ENCODE measurements at regions not wholly inside any gene's neighbourhood (a gene's known extent, or its start where the extent isn't known, plus 50 kb on each side); places are given as distances from the start of the nearest gene placed in this dataset.

GRCh38 chr13:97125810-97126738, 96.1 kb upstream of the MBNL2 start:
- no peaks in the 10 kb centered on the region for H3K36me3 Mint-ChIP-seq (ENCODE audit: insufficient read depth in 1 of 3, low read depth in 3 of 3)
- Histone ChIP-seq H3K23ac (ENCODE audit: insufficient read length, low read depth, low read length) (no peak overlapping the region), H2BK5ac (ENCODE audit: insufficient read length, low read length) (no peak overlapping the region), H3K18ac (ENCODE audit: insufficient read length, low read depth, low read length) (no peak overlapping the region), H2BK120ac (ENCODE audit: low read depth, low read length, poor library complexity, severe bottlenecking) (no peak overlapping the region), H4K5ac (ENCODE audit: insufficient read length, low read depth, low read length) (no peak overlapping the region), H2AK5ac (ENCODE audit: insufficient read length, low read length) (no peak overlapping the region), H3K9ac (ENCODE audit: extremely low read depth, insufficient read length, low read length) (no peak overlapping the region), H3K27ac (ENCODE audit: insufficient read length, low read depth, low read length) (no peak overlapping the region), H3K56ac (ENCODE audit: insufficient read length, low read depth, low read length) (no peak overlapping the region), H3K14ac (ENCODE audit: insufficient read depth, low read length) (no peak overlapping the region), H3K4me2 (ENCODE audit: insufficient read depth, insufficient read length, low read length) (no peak overlapping the region), H4K91ac (ENCODE audit: insufficient read length, low read depth, low read length) (no peak overlapping the region), H3K27me3 (ENCODE audit: insufficient read depth, low read length) (no peaks in the 10 kb centered on the region), H3K23me2 (ENCODE audit: insufficient read length, low read depth, low read length, poor library complexity, severe bottlenecking) (no peaks in the 10 kb centered on the region), H3K4ac (ENCODE audit: low read depth, low read length) (no peak overlapping the region), H3K9me3 (ENCODE audit: control insufficient read depth, low read depth, low read length) (no peaks in the 10 kb centered on the region), H3K4me1 (ENCODE audit: insufficient read depth, low read length) (peaks cover 2% of the 10 kb centered on the region; the same call in 1 of the 2 replicates), H2BK15ac (ENCODE audit: low read depth, low read length) (no peak overlapping the region), H2AFZ (ENCODE audit: low read length) (no peak overlapping the region), H4K20me1 (ENCODE audit: control insufficient read depth, insufficient read depth, insufficient read length) (no peaks in the 10 kb centered on the region), H2BK20ac (ENCODE audit: low read depth, low read length, poor library complexity, severe bottlenecking) (no peak overlapping the region), H3K79me2 (ENCODE audit: insufficient read depth, low read length) (no peaks in the 10 kb centered on the region), H4K8ac (replicated peaks; ENCODE audit: insufficient read length, low read depth, low read length) (no peak overlapping the region), H3T11ph (ENCODE audit: low read length) (no peak overlapping the region), H3K79me1 (ENCODE audit: insufficient read depth, low read depth, low read length, poor library complexity, severe bottlenecking) (no peaks in the 10 kb centered on the region), H2BK12ac (ENCODE audit: insufficient read length, low read depth, low read length) (no peak overlapping the region)
- H3K27me3 Mint-ChIP-seq (ENCODE audit: low read depth), result peaks cover 10% of the 10 kb centered on the region
- no peak overlapping the region for H3K27ac Mint-ChIP-seq
- DNase-seq, result no peak
- H3K9me3 Mint-ChIP-seq, result no peaks in the 10 kb centered on the region
- H3K4me1 Mint-ChIP-seq, result peaks cover 22 to 29% of the 10 kb centered on the region in 2 experiments
- TF ChIP-seq, protein P1, sequence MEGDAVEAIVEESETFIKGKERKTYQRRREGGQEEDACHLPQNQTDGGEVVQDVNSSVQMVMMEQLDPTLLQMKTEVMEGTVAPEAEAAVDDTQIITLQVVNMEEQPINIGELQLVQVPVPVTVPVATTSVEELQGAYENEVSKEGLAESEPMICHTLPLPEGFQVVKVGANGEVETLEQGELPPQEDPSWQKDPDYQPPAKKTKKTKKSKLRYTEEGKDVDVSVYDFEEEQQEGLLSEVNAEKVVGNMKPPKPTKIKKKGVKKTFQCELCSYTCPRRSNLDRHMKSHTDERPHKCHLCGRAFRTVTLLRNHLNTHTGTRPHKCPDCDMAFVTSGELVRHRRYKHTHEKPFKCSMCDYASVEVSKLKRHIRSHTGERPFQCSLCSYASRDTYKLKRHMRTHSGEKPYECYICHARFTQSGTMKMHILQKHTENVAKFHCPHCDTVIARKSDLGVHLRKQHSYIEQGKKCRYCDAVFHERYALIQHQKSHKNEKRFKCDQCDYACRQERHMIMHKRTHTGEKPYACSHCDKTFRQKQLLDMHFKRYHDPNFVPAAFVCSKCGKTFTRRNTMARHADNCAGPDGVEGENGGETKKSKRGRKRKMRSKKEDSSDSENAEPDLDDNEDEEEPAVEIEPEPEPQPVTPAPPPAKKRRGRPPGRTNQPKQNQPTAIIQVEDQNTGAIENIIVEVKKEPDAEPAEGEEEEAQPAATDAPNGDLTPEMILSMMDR (conservative IDR thresholded peaks at IDR 0.05), result no peak
- no CpG with 5 or more reads among the region's 13 CpGs for WGBS (ENCODE audit: extremely low coverage, insufficient read length, low lambda C conversion rate)
- H3K4me3 Mint-ChIP-seq, result no peak overlapping the region

Data from H9 (cell line).